ENCODE measurements at regions not wholly inside any gene's neighbourhood (a gene's known extent, or its start where the extent isn't known, plus 50 kb on each side); places are given as distances from the start of the nearest gene placed in this dataset.

GRCh38 chr12:131457331-131458047 is 253.4 kb upstream of the SFSWAP start:
- no peak for TF ChIP-seq POLR2A (IDR thresholded peaks at IDR 0.05)
- TF ChIP-seq POLR2AphosphoS5 (IDR thresholded peaks at IDR 0.05): no peak
- no peak for TF ChIP-seq CTCF (IDR thresholded peaks at IDR 0.05)
- no peak for TF ChIP-seq EP300 (IDR thresholded peaks at IDR 0.05)
